ENCODE measurements at regions not wholly inside any gene's neighbourhood (a gene's known extent, or its start where the extent isn't known, plus 50 kb on each side); places are given as distances from the start of the nearest gene placed in this dataset.

- no peak for TF ChIP-seq CTCF (IDR thresholded peaks at IDR 0.05)
- TF ChIP-seq POLR2A (IDR thresholded peaks at IDR 0.05), result no peak
Observed at GRCh38 chr7:27386581-27386980, 144.0 kb downstream of the EVX1 start.

Data from adrenal gland (tissue), 5 donors.